GM21737 (cell line): ENCODE measurements at regions not wholly inside any gene's neighbourhood (a gene's known extent, or its start where the extent isn't known, plus 50 kb on each side); places are given as distances from the start of the nearest gene placed in this dataset.

Source experiments
- ATAC-seq: cut with Tn5 transposase; IDR thresholded peaks from one replicate; pipeline ENCODE4 v1.9.1; 2021; ENCODE audit warnings: mild to moderate bottlenecking, moderate library complexity; ENCODE audit not compliant: unreplicated experiment

DNA sequence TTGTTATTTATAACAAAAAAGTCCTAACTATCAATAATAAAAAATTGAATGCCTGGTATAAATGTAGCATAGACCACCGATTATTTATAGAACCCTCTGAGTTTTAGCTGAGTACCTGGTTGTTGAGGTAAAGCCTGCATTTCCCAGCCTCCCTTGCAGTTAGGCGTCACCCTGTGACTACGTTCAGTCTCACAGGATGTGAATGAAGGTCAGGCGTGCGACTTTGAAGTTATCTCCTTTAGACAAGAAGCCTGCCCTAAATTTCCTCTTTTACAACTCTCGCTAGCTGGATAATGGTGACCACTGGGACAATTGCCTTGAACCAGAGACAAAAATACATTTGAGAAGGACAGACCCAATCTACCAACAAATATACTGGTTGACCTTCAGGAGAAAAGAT is 67.5 kb upstream of the TES start:
- no peak for ATAC-seq

DNA sequence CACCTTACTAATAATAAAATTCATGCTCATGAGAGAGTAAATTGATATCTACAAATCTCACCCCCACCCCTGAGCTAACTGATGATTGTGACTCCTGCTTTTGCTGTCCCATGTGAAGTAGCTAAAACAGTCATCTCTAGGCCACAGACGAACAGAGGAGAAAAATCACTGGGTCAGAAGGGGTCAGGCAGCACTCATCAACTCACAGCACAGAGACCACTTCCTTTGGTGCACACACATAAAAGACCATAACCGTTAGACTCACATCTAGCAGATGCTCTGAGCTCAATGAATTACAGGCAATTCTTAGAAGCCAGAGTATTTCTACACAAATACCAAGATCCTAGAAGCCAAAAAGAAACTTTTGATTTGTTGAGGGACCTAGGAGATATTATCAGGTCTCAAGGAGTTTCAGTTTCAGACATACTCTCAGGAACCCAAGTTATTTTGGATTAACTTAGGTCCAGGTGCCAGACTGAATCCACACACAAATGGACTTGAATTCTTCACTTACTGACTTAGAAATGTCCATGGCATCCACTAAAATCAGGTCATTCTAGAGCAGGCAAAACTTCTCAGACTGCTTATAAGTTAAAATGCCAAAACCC is 65.0 kb upstream of the TES start:
- peak; percentile 73 for ATAC-seq

DNA sequence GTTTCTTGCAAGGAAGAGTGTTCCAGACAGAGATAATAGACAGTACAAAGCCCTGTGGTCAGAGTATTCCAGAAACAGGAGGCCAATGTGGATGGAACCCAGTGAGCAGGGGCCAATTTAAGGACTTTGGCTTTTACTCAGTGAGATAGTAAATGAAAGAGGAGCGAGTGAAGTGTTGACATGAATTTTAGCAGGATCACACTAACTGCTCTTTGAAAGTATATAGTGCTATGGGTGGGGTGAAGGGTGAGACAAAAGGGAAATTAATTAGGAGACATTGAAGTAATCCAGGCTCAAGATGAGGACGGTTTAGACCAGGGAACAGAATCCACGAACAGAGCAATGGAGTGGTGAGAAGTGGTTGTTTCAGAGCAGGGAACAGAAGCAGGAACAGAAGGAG is 62.2 kb upstream of the TES start:
- no peak for ATAC-seq

DNA sequence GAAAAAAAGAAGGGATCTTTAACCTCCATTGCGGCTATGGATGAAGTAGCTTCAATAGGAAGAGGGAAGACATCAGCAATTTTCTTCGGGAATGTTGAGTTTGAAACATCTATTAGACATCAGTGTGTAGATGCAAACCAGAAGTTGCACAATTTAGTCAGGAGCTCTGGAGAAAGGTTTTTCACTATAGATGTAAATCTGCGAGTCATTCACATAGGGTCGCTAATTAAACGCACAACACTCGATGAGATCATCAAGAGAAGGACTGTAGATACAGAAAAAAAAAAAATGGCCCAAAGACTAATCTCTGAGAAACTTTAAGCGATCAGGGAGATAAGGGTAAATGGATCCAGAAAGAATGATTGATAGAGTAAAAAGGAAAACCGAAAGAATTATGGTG is 61.7 kb upstream of the TES start:
- ATAC-seq = no peak

DNA sequence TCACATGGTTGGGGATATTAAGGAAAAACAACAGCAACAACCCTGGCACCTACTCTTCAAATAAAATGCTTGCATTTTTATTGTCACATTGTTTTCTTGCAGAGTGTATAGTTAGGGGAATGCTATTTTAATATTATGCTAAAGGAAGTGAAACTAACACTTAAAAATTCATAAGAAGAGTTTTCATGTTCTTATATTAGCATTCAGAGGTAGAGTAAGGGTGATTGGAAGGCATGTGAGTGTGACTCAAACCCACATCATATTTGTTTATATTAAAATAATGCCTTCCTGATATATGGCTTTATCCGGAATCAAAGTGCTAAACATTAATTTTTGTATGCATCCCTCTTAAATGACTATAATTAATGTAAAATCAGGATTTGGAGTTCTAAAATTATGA is 59.8 kb upstream of the TES start:
- ATAC-seq = peak; percentile 85

DNA sequence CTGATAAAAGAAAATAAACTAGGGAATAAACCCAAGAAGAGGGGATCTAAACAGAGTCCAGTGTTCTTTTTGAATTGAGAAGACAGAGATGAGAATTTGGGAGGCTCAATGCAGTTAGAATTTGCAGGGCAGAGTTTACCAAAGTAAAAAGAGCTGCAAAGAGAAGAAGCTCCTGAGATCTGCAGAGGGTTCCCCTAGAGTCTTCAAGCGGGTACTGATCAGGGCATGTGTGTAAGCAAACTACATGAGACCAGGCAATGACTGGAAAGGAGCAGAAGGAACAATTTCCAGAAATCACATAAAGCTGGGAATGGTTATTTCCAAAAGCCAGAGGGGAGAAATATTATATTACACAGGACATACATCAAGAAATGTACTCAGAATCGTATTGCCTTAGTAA is 58.1 kb upstream of the TES start:
- no peak for ATAC-seq

DNA sequence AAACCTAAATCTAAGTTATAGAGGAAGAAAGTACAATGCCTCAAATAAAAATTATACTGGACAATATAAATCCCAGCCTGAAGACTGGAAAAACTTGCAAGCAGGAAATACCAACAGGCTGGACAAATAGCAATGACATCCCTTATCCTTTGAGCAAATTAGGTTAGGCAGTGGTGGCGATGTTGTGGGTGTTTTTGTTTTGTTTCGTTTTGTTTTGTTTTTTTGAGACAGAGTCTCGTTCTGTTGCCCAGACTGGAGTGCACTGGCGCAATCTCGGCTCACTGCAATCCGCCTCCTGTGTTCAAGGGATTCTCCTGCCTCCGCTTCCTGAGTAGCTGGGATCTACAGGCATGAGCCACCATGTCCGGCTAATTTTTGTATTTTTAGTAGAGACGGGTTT is 57.3 kb upstream of the TES start:
- no peak for ATAC-seq

DNA sequence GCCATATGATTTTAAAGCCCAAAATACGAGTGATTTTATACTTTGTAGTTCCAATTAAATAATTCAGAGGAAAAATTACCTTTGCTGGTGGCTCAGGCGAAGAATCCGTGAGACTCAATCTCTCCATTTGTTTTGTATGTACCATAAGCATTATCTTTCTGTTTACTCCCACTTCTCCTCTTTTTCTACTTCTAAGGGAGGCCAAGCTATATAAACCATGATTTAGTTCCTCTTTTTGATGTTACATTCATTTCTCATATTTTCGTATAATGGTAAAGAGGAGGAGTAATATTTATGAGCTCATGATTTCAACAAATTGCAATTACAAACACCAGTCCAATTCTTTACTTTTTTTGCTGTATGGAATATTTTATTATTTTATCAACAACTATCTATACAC is 50.6 kb upstream of the TES start:
- ATAC-seq = no peak
